ENCODE measurements at regions not wholly inside any gene's neighbourhood (a gene's known extent, or its start where the extent isn't known, plus 50 kb on each side); places are given as distances from the start of the nearest gene placed in this dataset.

GRCh38 chr22:47918276-47918921 lies 1155.9 kb downstream of the TBC1D22A start:
- WGBS (ENCODE audit: insufficient coverage): 11% methylated on average over 13 of the region's 15 CpGs
- Histone ChIP-seq H3K9me3 (no peaks in the 10 kb centered on the region), H3K4me1 (ENCODE audit: control insufficient read depth in 1 of 2, extremely low read depth in 1 of 2, insufficient read depth in 2 of 2, low read length in 2 of 2) (peaks cover 0 to 9% of the 10 kb centered on the region in 2 experiments), H3K27me3 (replicated peaks in 1 of 2; ENCODE audit: control insufficient read depth in 2 of 2, extremely low read depth in 1 of 2, insufficient read depth in 2 of 2, low read length in 1 of 2) (peaks cover 0 to 4% of the 10 kb centered on the region in 2 experiments), H3K4me3 (ENCODE audit: control insufficient read depth in 1 of 2, extremely low read depth in 1 of 2, low read length in 1 of 2) (no peak overlapping the region), H3K36me3 (ENCODE audit: control insufficient read depth in 2 of 2, extremely low read depth in 1 of 2, insufficient read depth in 1 of 2, low read length in 1 of 2) (no peaks in the 10 kb centered on the region), H3K27ac (ENCODE audit: low read length) (no peak overlapping the region)
- Mint-ChIP-seq H3K9me3 (no peaks in the 10 kb centered on the region), H3K4me1 (peaks cover 17 to 26% (median 18%) of the 10 kb centered on the region in 3 donors), H3K27me3 (peaks cover 0 to 3% of the 10 kb centered on the region in 2 donors), H3K27ac (peak overlapping the region in 1 of 2 donors; percentile 39), H3K36me3 (no peaks in the 10 kb centered on the region), H3K4me3 (peak overlapping the region in 1 of 3 donors; percentile 46)
- ChIA-PET CTCF (no interaction called here), POLR2A (no interaction called here)
- ATAC-seq (replicated peaks in 1 of 4) (peak; percentile 63 to 94 (median 69)), DNase-seq (peak in 24 of 35 experiments; percentile 4 to 58 (median 20))

GRCh38 chr22:47914481-47915097 lies 1152.1 kb downstream of the TBC1D22A start:
- CTCF ChIA-PET: no interaction called here
- H3K36me3 ChIP-seq (ENCODE audit: control insufficient read depth in 2 of 2, extremely low read depth in 1 of 2, insufficient read depth in 1 of 2, low read length in 1 of 2): no peaks in the 10 kb centered on the region
- Mint-ChIP-seq H3K27me3 (peaks cover 0 to 6% of the 10 kb centered on the region in 2 donors), H3K4me1 (peaks cover 12 to 21% (median 16%) of the 10 kb centered on the region in 3 donors), H3K4me3 (no peak overlapping the region), H3K27ac (no peak overlapping the region), H3K9me3 (peaks cover 8 to 16% (median 13%) of the 10 kb centered on the region in 3 donors), H3K36me3 (no peaks in the 10 kb centered on the region)
- no peak overlapping the region for H3K4me3 ChIP-seq (ENCODE audit: control insufficient read depth in 1 of 2, extremely low read depth in 1 of 2, low read length in 1 of 2)
- no peak overlapping the region for H3K27ac ChIP-seq (ENCODE audit: low read length)
- DNase-seq: no peak
- 77% methylated on average over 7 of the region's 15 CpGs for WGBS (ENCODE audit: insufficient coverage)
- H3K9me3 ChIP-seq: no peaks in the 10 kb centered on the region
- no peak for ATAC-seq (replicated peaks in 1 of 4)
- H3K27me3 ChIP-seq (replicated peaks in 1 of 2; ENCODE audit: control insufficient read depth in 2 of 2, extremely low read depth in 1 of 2, insufficient read depth in 2 of 2, low read length in 1 of 2): peaks cover 0 to 4% of the 10 kb centered on the region in 2 experiments
- POLR2A ChIA-PET: no interaction called here
- peaks cover 0 to 9% of the 10 kb centered on the region in 2 experiments for H3K4me1 ChIP-seq (ENCODE audit: control insufficient read depth in 1 of 2, extremely low read depth in 1 of 2, insufficient read depth in 2 of 2, low read length in 2 of 2)

GRCh38 chr22:47902646-47903180 lies 1140.3 kb downstream of the TBC1D22A start:
- Mint-ChIP-seq H3K36me3 (no peaks in the 10 kb centered on the region), H3K4me3 (no peak overlapping the region), H3K9me3 (no peaks in the 10 kb centered on the region), H3K27ac (no peak overlapping the region), H3K4me1 (no peaks in the 10 kb centered on the region), H3K27me3 (peaks cover 1 to 8% of the 10 kb centered on the region in 2 donors)
- POLR2A ChIA-PET: interaction anchor here in 1 of 2 donors (0.6 kb wide), 1 partner anchor 227 kb away, joined by 9 read pairs; no protein-coding TSS in a partner anchor
- Histone ChIP-seq H3K4me3 (ENCODE audit: control insufficient read depth in 1 of 2, extremely low read depth in 1 of 2, low read length in 1 of 2) (no peak overlapping the region), H3K27me3 (replicated peaks in 1 of 2; ENCODE audit: control insufficient read depth in 2 of 2, extremely low read depth in 1 of 2, insufficient read depth in 2 of 2, low read length in 1 of 2) (peaks cover 0 to 6% of the 10 kb centered on the region in 2 experiments), H3K4me1 (ENCODE audit: control insufficient read depth in 1 of 2, extremely low read depth in 1 of 2, insufficient read depth in 2 of 2, low read length in 2 of 2) (no peaks in the 10 kb centered on the region), H3K27ac (ENCODE audit: low read length) (no peak overlapping the region), H3K36me3 (ENCODE audit: control insufficient read depth in 2 of 2, extremely low read depth in 1 of 2, insufficient read depth in 1 of 2, low read length in 1 of 2) (no peaks in the 10 kb centered on the region), H3K9me3 (no peaks in the 10 kb centered on the region)
- DNase-seq: no peak
- CTCF ChIA-PET: no interaction called here
- no peak for ATAC-seq (replicated peaks in 1 of 4)
- WGBS (ENCODE audit: insufficient coverage): 87% methylated on average over 7 of the region's 9 CpGs

GRCh38 chr22:47901911-47902310 lies 1139.5 kb downstream of the TBC1D22A start:
- H3K27me3 Mint-ChIP-seq: peaks cover 1 to 8% of the 10 kb centered on the region in 2 donors
- DNase-seq (no peak), ATAC-seq (replicated peaks in 1 of 4) (no peak)
- Histone ChIP-seq H3K27me3 (replicated peaks in 1 of 2; ENCODE audit: control insufficient read depth in 2 of 2, extremely low read depth in 1 of 2, insufficient read depth in 2 of 2, low read length in 1 of 2) (peaks cover 0 to 6% of the 10 kb centered on the region in 2 experiments), H3K4me1 (ENCODE audit: control insufficient read depth in 1 of 2, extremely low read depth in 1 of 2, insufficient read depth in 2 of 2, low read length in 2 of 2) (no peaks in the 10 kb centered on the region), H3K4me3 (ENCODE audit: control insufficient read depth in 1 of 2, extremely low read depth in 1 of 2, low read length in 1 of 2) (no peak overlapping the region), H3K9me3 (no peaks in the 10 kb centered on the region), H3K36me3 (ENCODE audit: control insufficient read depth in 2 of 2, extremely low read depth in 1 of 2, insufficient read depth in 1 of 2, low read length in 1 of 2) (no peaks in the 10 kb centered on the region), H3K27ac (ENCODE audit: low read length) (no peak overlapping the region)
- no peaks in the 10 kb centered on the region for H3K9me3 Mint-ChIP-seq
- no peak overlapping the region for H3K27ac Mint-ChIP-seq
- WGBS (ENCODE audit: insufficient coverage): 100% methylated on average over 2 of the region's 6 CpGs
- no peak overlapping the region for H3K4me3 Mint-ChIP-seq
- CTCF ChIA-PET: no interaction called here
- H3K4me1 Mint-ChIP-seq: no peaks in the 10 kb centered on the region
- H3K36me3 Mint-ChIP-seq: no peaks in the 10 kb centered on the region
- POLR2A ChIA-PET: no interaction called here

- no peaks in the 10 kb centered on the region for H3K36me3 ChIP-seq (ENCODE audit: control insufficient read depth in 2 of 2, extremely low read depth in 1 of 2, insufficient read depth in 1 of 2, low read length in 1 of 2)
- no peaks in the 10 kb centered on the region for H3K4me1 Mint-ChIP-seq
- H3K4me3 Mint-ChIP-seq: no peak overlapping the region
- H3K36me3 Mint-ChIP-seq: no peaks in the 10 kb centered on the region
- no peak overlapping the region for H3K27ac ChIP-seq (ENCODE audit: low read length)
- H3K27me3 Mint-ChIP-seq: peaks cover 0 to 1% of the 10 kb centered on the region in 2 donors
- DNase-seq (no peak), ATAC-seq (replicated peaks in 1 of 4) (no peak)
- H3K4me3 ChIP-seq (ENCODE audit: control insufficient read depth in 1 of 2, extremely low read depth in 1 of 2, low read length in 1 of 2): no peak overlapping the region
- 85% methylated on average over 4 of the region's 8 CpGs for WGBS (ENCODE audit: insufficient coverage)
- POLR2A ChIA-PET: no interaction called here
- no peak overlapping the region for H3K27ac Mint-ChIP-seq
- H3K27me3 ChIP-seq (replicated peaks in 1 of 2; ENCODE audit: control insufficient read depth in 2 of 2, extremely low read depth in 1 of 2, insufficient read depth in 2 of 2, low read length in 1 of 2): peaks cover 0 to 3% of the 10 kb centered on the region in 2 experiments
- H3K4me1 ChIP-seq (ENCODE audit: control insufficient read depth in 1 of 2, extremely low read depth in 1 of 2, insufficient read depth in 2 of 2, low read length in 2 of 2): no peaks in the 10 kb centered on the region
- no peaks in the 10 kb centered on the region for H3K9me3 Mint-ChIP-seq
- no peaks in the 10 kb centered on the region for H3K9me3 ChIP-seq
- CTCF ChIA-PET: no interaction called here
These were observed 1137.4 kb downstream of the TBC1D22A start for GRCh38 chr22:47899894-47900293.

GRCh38 chr22:47898946-47899345 lies 1136.5 kb downstream of the TBC1D22A start:
- Histone ChIP-seq H3K36me3 (ENCODE audit: control insufficient read depth in 2 of 2, extremely low read depth in 1 of 2, insufficient read depth in 1 of 2, low read length in 1 of 2) (no peaks in the 10 kb centered on the region), H3K27ac (ENCODE audit: low read length) (no peak overlapping the region), H3K9me3 (no peaks in the 10 kb centered on the region), H3K27me3 (replicated peaks in 1 of 2; ENCODE audit: control insufficient read depth in 2 of 2, extremely low read depth in 1 of 2, insufficient read depth in 2 of 2, low read length in 1 of 2) (peaks cover 0 to 3% of the 10 kb centered on the region in 2 experiments), H3K4me1 (ENCODE audit: control insufficient read depth in 1 of 2, extremely low read depth in 1 of 2, insufficient read depth in 2 of 2, low read length in 2 of 2) (no peaks in the 10 kb centered on the region), H3K4me3 (ENCODE audit: control insufficient read depth in 1 of 2, extremely low read depth in 1 of 2, low read length in 1 of 2) (no peak overlapping the region)
- H3K9me3 Mint-ChIP-seq: peaks cover 4 to 5% (median 5%) of the 10 kb centered on the region in 3 donors
- WGBS (ENCODE audit: insufficient coverage): 80% methylated on average over 1 of the region's 3 CpGs
- ATAC-seq (replicated peaks in 1 of 4): no peak
- H3K27me3 Mint-ChIP-seq: peaks cover 0 to 1% of the 10 kb centered on the region in 2 donors
- H3K27ac Mint-ChIP-seq: no peak overlapping the region
- no peaks in the 10 kb centered on the region for H3K36me3 Mint-ChIP-seq
- CTCF ChIA-PET: no interaction called here
- no peaks in the 10 kb centered on the region for H3K4me1 Mint-ChIP-seq
- POLR2A ChIA-PET: no interaction called here
- no peak overlapping the region for H3K4me3 Mint-ChIP-seq
- no peak for DNase-seq

Data from T-cell (primary cell).